Peyer's patch (tissue), 4 donors: ENCODE measurements at regions not wholly inside any gene's neighbourhood (a gene's known extent, or its start where the extent isn't known, plus 50 kb on each side); places are given as distances from the start of the nearest gene placed in this dataset.

ENCODE experiments used
- DNase-seq, 3 donors: peaks; one replicate each; pipeline ENCODE4 v3.0.0-alpha.2; 2017 to 2019
- H3K27ac ChIP-seq, 4 donors: fragments of 200-600 bp; sonication (generic); one replicate each; pipeline ENCODE4 v1.5.1; 2016 to 2019
- H3K27me3 ChIP-seq, 2 donors: fragments of 200-600 bp; sonication (generic); one replicate each; pipeline ENCODE4 v1.5.1; 2019
- H3K36me3 ChIP-seq, 3 donors: fragments of 200-600 bp; sonication (generic); one replicate each; pipeline ENCODE4 v1.5.1; 2016 to 2019
- H3K4me1 ChIP-seq, 4 donors: fragments of 200-600 bp; sonication (generic); one replicate each; pipeline ENCODE4 v1.5.1; 2016 to 2019
- H3K4me3 ChIP-seq, 4 donors: fragments of 200-600 bp; sonication (generic); 1 replicate in 3 of 4; 2 replicates in 1 of 4; pipeline ENCODE4 v1.5.1; 2016 to 2019; ENCODE audit warnings: mild to moderate bottlenecking in 1 of 4
- H3K9me3 ChIP-seq, 4 donors: fragments of 200-600 bp; sonication (generic); one replicate each; pipeline ENCODE4 v1.5.1; 2016 to 2019; ENCODE audit warnings: mild to moderate bottlenecking in 1 of 4
- POLR2A ChIP-seq, 2 donors: fragments of 450-650 bp; IDR thresholded peaks; one replicate each; pipeline ENCODE4 v1.5.1; 2017; ENCODE audit warnings: antibody characterized with exemption in 2 of 2, mild to moderate bottlenecking in 2 of 2, moderate library complexity in 2 of 2
- TF ChIP-seq, protein P1 (sequence below), 6 experiments: fragments of 450-650 bp in 4 of 6; fragments of 200-600 bp in 2 of 6; sonication (generic) in 1 of 6; IDR thresholded peaks; one replicate each; pipeline ENCODE4 v1.5.1; 2017 to 2019; ENCODE audit warnings: antibody characterized with exemption in 6 of 6, mild to moderate bottlenecking in 3 of 6, moderate library complexity in 1 of 6

DNA sequence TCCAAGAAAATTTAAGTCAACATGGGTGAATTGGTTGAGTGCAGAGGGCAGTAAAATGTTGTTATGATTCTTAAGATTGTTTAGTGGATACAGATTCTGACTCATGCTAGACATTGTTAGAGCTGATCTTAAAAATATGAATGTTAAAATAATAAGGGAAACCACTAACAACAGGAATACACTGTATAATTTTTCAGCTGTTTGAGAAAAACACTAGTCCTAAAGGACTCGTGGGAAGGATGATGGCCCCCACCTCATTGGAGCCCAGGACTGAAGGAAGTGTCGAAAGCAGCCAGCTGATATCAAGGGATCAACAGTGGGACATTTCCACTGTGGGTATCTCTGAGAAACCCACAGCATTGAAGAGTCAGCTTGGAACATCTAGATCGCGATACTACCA lies 82.9 kb upstream of the SCAF11 start:
- Histone ChIP-seq H3K4me1 (no peaks in the 10 kb centered on the region), H3K27me3 (no peaks in the 10 kb centered on the region), H3K36me3 (no peaks in the 10 kb centered on the region), H3K4me3 (no peak overlapping the region), H3K27ac (no peak overlapping the region), H3K9me3 (peaks cover 0 to 3% (median 0%) of the 10 kb centered on the region in 4 donors)
- TF ChIP-seq POLR2A (IDR thresholded peaks at IDR 0.05), result no peak
- TF ChIP-seq, protein P1, sequence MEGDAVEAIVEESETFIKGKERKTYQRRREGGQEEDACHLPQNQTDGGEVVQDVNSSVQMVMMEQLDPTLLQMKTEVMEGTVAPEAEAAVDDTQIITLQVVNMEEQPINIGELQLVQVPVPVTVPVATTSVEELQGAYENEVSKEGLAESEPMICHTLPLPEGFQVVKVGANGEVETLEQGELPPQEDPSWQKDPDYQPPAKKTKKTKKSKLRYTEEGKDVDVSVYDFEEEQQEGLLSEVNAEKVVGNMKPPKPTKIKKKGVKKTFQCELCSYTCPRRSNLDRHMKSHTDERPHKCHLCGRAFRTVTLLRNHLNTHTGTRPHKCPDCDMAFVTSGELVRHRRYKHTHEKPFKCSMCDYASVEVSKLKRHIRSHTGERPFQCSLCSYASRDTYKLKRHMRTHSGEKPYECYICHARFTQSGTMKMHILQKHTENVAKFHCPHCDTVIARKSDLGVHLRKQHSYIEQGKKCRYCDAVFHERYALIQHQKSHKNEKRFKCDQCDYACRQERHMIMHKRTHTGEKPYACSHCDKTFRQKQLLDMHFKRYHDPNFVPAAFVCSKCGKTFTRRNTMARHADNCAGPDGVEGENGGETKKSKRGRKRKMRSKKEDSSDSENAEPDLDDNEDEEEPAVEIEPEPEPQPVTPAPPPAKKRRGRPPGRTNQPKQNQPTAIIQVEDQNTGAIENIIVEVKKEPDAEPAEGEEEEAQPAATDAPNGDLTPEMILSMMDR (IDR thresholded peaks at IDR 0.05), result no peak
- DNase-seq, result no peak

DNA sequence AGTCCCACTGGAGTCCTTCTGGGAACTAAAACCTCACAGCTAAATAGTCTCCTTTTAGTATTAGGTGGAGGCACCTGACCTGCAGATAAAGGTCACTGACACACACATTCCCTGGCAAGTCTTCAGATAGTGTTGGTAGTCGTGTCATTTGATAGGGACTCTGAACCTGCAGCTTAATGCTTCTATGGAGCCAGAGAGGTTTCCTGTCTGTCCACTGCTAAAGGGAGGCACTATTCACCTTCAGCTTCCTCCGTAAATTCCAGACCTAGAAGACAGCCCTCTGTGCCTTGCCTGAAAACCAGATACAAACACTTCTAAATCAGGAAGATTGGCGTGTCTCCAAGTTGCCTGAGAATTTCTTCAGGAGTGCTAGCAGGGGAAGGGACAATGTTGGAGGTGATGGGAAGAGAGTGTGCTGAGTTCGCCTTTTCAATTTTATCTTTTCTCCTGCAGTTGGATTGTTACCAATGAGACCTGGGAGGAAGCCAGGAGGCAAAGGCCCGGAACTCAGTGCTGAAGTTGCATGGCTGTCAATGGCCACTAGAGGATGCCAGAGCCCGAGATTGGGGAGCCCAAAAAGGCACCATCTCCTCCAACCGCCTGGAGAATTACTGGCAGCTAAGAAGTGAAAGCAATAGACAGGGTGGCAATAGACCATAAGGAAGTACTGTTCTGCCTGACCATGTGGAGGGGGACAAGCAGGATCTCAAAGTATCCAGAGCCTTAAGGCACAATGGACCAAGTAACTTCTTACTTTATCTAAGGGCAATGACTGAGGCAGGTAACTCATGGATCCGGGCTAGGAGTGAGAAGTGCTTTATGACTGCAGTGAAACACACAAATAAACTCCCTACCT lies 81.6 kb upstream of the SCAF11 start:
- H3K27ac ChIP-seq, result no peak overlapping the region
- H3K4me3 ChIP-seq, result no peak overlapping the region
- no peak for TF ChIP-seq POLR2A (IDR thresholded peaks at IDR 0.05)
- TF ChIP-seq, protein P1 (IDR thresholded peaks at IDR 0.05), result peak; percentile 73 to 94 (median 92)
- DNase-seq, result peak; percentile 57 to 78 (median 66)
- H3K4me1 ChIP-seq, result no peaks in the 10 kb centered on the region
- no peaks in the 10 kb centered on the region for H3K36me3 ChIP-seq
- H3K27me3 ChIP-seq, result no peaks in the 10 kb centered on the region
- no peaks in the 10 kb centered on the region for H3K9me3 ChIP-seq

DNA sequence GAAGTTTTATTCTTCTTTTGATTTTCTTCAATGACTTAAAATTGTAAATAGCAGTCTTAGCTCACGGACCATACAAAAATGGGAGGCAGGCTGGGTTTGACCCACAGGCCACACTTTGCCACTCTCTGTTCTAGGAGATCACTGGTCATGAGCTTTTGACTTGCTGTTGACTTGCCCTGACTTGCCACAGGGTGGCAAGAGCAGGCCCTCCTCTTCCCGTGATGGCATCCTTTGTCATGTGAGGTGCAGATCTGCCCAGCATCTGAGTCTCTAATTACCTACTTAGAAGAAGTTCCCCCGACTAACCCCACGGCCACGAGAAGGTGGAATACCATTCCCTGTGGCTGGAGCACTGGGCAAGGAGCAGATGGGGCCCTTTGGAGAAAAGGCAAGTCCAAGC lies 81.0 kb upstream of the SCAF11 start:
- no peaks in the 10 kb centered on the region for H3K4me1 ChIP-seq
- no peak overlapping the region for H3K4me3 ChIP-seq
- TF ChIP-seq, protein P1 (IDR thresholded peaks at IDR 0.05), result no peak
- no peak for TF ChIP-seq POLR2A (IDR thresholded peaks at IDR 0.05)
- no peaks in the 10 kb centered on the region for H3K36me3 ChIP-seq
- H3K9me3 ChIP-seq, result no peaks in the 10 kb centered on the region
- H3K27me3 ChIP-seq, result no peaks in the 10 kb centered on the region
- no peak for DNase-seq
- no peak overlapping the region for H3K27ac ChIP-seq

DNA sequence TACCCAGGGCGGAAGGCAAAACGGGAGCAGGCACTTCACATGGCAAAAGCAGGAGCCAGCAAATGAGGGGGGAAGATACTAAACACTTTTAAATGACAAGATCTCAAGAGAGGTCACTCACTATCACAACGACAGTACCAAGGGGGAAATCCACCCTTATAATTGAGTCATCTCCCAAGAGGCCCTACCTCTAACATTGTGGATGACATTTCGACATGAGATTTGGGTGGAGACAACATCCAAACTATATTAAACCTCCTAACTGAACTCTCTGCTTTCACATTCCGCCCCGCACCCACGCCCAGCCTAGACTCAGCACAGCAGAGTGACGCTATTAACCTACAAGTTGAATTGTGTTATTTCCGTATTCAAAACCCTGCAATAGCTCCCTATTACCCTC lies 76.7 kb upstream of the SCAF11 start:
- Histone ChIP-seq H3K27me3 (no peaks in the 10 kb centered on the region), H3K36me3 (no peaks in the 10 kb centered on the region), H3K4me1 (no peaks in the 10 kb centered on the region), H3K27ac (no peak overlapping the region), H3K4me3 (no peak overlapping the region), H3K9me3 (no peaks in the 10 kb centered on the region)
- no peak for DNase-seq
- TF ChIP-seq POLR2A (IDR thresholded peaks at IDR 0.05), result no peak
- TF ChIP-seq, protein P1 (IDR thresholded peaks at IDR 0.05), result no peak

DNA sequence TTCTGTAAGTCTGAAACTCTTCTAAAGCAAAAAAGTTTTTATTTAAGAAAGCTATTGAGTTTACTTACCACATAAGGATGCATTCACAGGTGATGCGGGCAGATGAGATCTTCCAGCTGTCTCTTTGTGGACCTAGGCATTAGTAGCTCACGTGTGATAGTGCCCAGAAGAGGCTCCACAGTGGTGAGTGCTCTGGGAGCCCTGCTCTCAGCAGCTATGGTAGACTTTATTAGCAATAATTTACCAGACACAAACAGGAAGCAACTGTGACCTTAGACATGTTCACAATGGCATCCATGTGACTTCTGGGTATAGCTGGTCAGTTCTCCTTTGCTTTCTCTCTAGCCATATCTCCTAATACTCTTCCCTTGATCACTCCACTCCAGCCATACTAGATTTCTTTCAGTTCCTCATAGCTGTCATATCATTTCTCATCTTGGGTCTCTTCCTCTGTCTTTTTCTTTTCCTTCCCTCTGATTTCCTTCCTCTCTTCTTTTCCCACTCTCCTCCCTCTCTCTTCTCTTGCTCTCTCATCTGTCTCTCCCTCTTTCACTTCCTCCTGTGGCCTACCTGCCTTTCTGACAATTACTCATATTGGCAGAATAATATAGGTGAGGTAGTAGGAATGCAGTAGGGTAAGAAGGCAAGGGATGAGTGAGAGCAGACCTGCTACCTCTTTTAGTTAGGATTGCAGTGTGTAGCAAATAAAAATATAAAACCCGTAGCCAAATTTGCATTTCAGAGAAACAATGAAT lies 75.2 kb upstream of the SCAF11 start:
- DNase-seq, result no peak
- H3K4me1 ChIP-seq, result no peaks in the 10 kb centered on the region
- H3K27me3 ChIP-seq, result no peaks in the 10 kb centered on the region
- H3K9me3 ChIP-seq, result no peaks in the 10 kb centered on the region
- H3K36me3 ChIP-seq, result no peaks in the 10 kb centered on the region
- H3K4me3 ChIP-seq, result no peak overlapping the region
- TF ChIP-seq POLR2A (IDR thresholded peaks at IDR 0.05), result no peak
- TF ChIP-seq, protein P1 (IDR thresholded peaks at IDR 0.05), result no peak
- no peak overlapping the region for H3K27ac ChIP-seq
